B cell (primary cell): ENCODE measurements at regions not wholly inside any gene's neighbourhood (a gene's known extent, or its start where the extent isn't known, plus 50 kb on each side); places are given as distances from the start of the nearest gene placed in this dataset.

ENCODE experiments used
- ATAC-seq: fragments of 200-7000 bp; cut with Tn5 transposase; one replicate; pipeline ENCODE4 v1.10.0; 2021; ENCODE audit warnings: low read depth, mild to moderate bottlenecking, moderate number of reproducible peaks, moderate library complexity
- CTCF ChIA-PET: fragments of 350-600 bp; sonication (Branson Sonifier 250); formaldehyde crosslinking; loops from one replicate; lab custom pipeline; 2021; ENCODE audit warnings: antibody characterized with exemption, inconsistent platforms; lab: Charles Lee
- POLR2A ChIA-PET: fragments of 350-600 bp; sonication (Branson Sonifier 250); formaldehyde crosslinking; loops from one replicate; lab custom pipeline; 2021; ENCODE audit warnings: antibody characterized with exemption; lab: Charles Lee
- DNase-seq: peaks from one replicate; pipeline ENCODE4 v3.0.0; 2013
- H2AFZ ChIP-seq: 2 replicates; pipeline ENCODE4 v1.6.1; 2012; ENCODE audit warnings: mild to moderate bottlenecking, low read depth, low read length; ENCODE audit not compliant: insufficient read depth, poor library complexity, severe bottlenecking
- H3K27ac ChIP-seq, 2 donors: 1 replicate in 1 of 2; 2 replicates in 1 of 2; pipeline ENCODE4 v1.5.1; 2012 to 2013; ENCODE audit warnings: low read length in 2 of 2, mild to moderate bottlenecking in 2 of 2, moderate library complexity in 1 of 2
- H3K27me3 ChIP-seq, 4 experiments: fragments of 200-600 bp in 1 of 4; sonication (generic) in 1 of 4; replicated peaks in 1 of 4; 1 replicate in 2 of 4; 2 replicates in 2 of 4; pipeline versions ENCODE4 v1.6.1 to v1.7.0; 2013 to 2016; ENCODE audit warnings: low read length in 3 of 4, mild to moderate bottlenecking in 2 of 4, mixed read lengths in 1 of 4, moderate library complexity in 1 of 4; ENCODE audit not compliant: insufficient read depth in 4 of 4, control insufficient read depth in 3 of 4; ENCODE audit errors: control extremely low read depth in 1 of 4
- H3K36me3 ChIP-seq, 2 experiments: replicated peaks in 1 of 2; 1 replicate in 1 of 2; 2 replicates in 1 of 2; pipeline versions ENCODE4 v1.6.1 to v1.7.1; 2013; ENCODE audit warnings: low read length in 1 of 2; ENCODE audit not compliant: insufficient read depth in 2 of 2, control insufficient read depth in 1 of 2; ENCODE audit errors: control extremely low read depth in 1 of 2, extremely low read depth in 1 of 2
- H3K4me1 ChIP-seq, 2 donors: fragments of 200-600 bp in 1 of 2; sonication (generic) in 1 of 2; 1 replicate in 1 of 2; 2 replicates in 1 of 2; pipeline versions ENCODE4 v1.5.1 to v1.6.1; 2013 to 2017; ENCODE audit warnings: low read length in 2 of 2; ENCODE audit not compliant: control insufficient read depth in 2 of 2, insufficient read depth in 2 of 2
- H3K4me2 ChIP-seq: replicated peaks from 2 replicates; pipeline ENCODE3; 2012; ENCODE audit warnings: mild to moderate bottlenecking, low read depth, low read length; ENCODE audit not compliant: poor library complexity, severe bottlenecking
- H3K4me3 ChIP-seq, 5 experiments: fragments of 200-600 bp in 1 of 5; sonication (generic) in 1 of 5; 1 replicate in 3 of 5; 2 replicates in 2 of 5; pipeline versions ENCODE4 v1.5.1 to v1.7.0; 2011 to 2016; ENCODE audit warnings: low read length in 4 of 5, mild to moderate bottlenecking in 4 of 5, low read depth in 2 of 5, control low read depth in 1 of 5, moderate library complexity in 1 of 5; ENCODE audit not compliant: insufficient read depth in 1 of 5; ENCODE audit errors: control extremely low read depth in 1 of 5, extremely low read depth in 1 of 5
- H3K79me2 ChIP-seq: fragments of 200-600 bp; sonication (generic); one replicate; pipeline ENCODE4 v1.6.0; 2016; ENCODE audit warnings: low read length; ENCODE audit not compliant: control insufficient read depth, insufficient read depth
- H3K9ac ChIP-seq: fragments of 200-600 bp; sonication (generic); 2 replicates; pipeline ENCODE4 v1.6.1; 2017; ENCODE audit warnings: mild to moderate bottlenecking, low read length, moderate library complexity
- H3K9me3 ChIP-seq, 3 donors: one replicate each; pipeline versions ENCODE4 v1.6.1 to v1.7.1; 2013; ENCODE audit warnings: low read length in 2 of 3; ENCODE audit not compliant: control insufficient read depth in 2 of 3, insufficient read depth in 1 of 3; ENCODE audit errors: control extremely low read depth in 1 of 3
- H4K20me1 ChIP-seq: 2 replicates; pipeline ENCODE4 v1.6.0; 2012; ENCODE audit warnings: mild to moderate bottlenecking, low read length; ENCODE audit not compliant: insufficient read depth, control insufficient read depth, poor library complexity, severe bottlenecking
- H3K27ac Mint-ChIP-seq: one replicate; pipeline ENCODE4 v1.8.0; 2021; ENCODE audit warnings: mixed read lengths
- H3K27me3 Mint-ChIP-seq: one replicate; pipeline ENCODE4 v1.8.0; 2021; ENCODE audit warnings: mixed read lengths
- H3K4me1 Mint-ChIP-seq: one replicate; pipeline ENCODE4 v1.8.0; 2021; ENCODE audit warnings: mixed read lengths
- H3K4me3 Mint-ChIP-seq: one replicate; pipeline ENCODE4 v1.8.0; 2021; ENCODE audit warnings: mixed read lengths
- H3K9me3 Mint-ChIP-seq: one replicate; pipeline ENCODE4 v1.8.0; 2022; ENCODE audit warnings: mixed read lengths; ENCODE audit not compliant: insufficient read depth
- EZH2 ChIP-seq: IDR thresholded peaks from 2 replicates; pipeline ENCODE4 v1.6.1; 2012; ENCODE audit warnings: borderline replicate concordance, low read depth, mild to moderate bottlenecking, moderate library complexity, low read length; ENCODE audit not compliant: insufficient read depth, poor library complexity, severe bottlenecking
- WGBS: methylation state at CpG from one replicate; pipeline ENCODE4 v1.1.5; 2013; ENCODE audit warnings: missing lambda C conversion rate; ENCODE audit not compliant: insufficient coverage; 5-methylcytosine and 5-hydroxymethylcytosine counted together
- intact Hi-C: fragments of 100-400 bp; cut with micrococcal nuclease; formaldehyde crosslinking; loops from one replicate; pipeline ENCODE4 v1.10.0; 2022
- TF ChIP-seq, protein P1 (sequence below): fragments of 200-600 bp; IDR thresholded peaks from one replicate; pipeline ENCODE4 v1.8.0; 2022; ENCODE audit warnings: antibody characterized with exemption, mild to moderate bottlenecking

DNA sequence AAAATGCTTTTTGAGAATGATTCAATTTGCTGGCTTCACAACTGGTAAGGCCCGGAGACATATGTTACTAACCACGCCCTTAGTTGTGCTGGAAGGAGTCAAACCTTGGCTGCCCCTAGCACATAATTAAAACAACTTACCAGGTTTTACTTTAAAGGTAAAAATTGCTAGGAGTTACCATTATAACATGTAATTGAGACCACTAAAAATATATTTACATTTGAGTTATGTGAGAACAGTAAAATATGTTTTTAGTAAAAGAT is 435.6 kb upstream of the CDH9 start:
- TF ChIP-seq, protein P1, sequence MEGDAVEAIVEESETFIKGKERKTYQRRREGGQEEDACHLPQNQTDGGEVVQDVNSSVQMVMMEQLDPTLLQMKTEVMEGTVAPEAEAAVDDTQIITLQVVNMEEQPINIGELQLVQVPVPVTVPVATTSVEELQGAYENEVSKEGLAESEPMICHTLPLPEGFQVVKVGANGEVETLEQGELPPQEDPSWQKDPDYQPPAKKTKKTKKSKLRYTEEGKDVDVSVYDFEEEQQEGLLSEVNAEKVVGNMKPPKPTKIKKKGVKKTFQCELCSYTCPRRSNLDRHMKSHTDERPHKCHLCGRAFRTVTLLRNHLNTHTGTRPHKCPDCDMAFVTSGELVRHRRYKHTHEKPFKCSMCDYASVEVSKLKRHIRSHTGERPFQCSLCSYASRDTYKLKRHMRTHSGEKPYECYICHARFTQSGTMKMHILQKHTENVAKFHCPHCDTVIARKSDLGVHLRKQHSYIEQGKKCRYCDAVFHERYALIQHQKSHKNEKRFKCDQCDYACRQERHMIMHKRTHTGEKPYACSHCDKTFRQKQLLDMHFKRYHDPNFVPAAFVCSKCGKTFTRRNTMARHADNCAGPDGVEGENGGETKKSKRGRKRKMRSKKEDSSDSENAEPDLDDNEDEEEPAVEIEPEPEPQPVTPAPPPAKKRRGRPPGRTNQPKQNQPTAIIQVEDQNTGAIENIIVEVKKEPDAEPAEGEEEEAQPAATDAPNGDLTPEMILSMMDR, result no peak
- no peak for TF ChIP-seq EZH2
- CTCF ChIA-PET, result no interaction called here
- H4K20me1 ChIP-seq, result no peaks in the 10 kb centered on the region
- intact Hi-C loops, result no loop called here
- no peak overlapping the region for H2AFZ ChIP-seq
- POLR2A ChIA-PET, result no interaction called here
- no peak overlapping the region for H3K27ac Mint-ChIP-seq
- ATAC-seq (no peak), DNase-seq (no peak)
- peaks cover 0 to 8% (median 0%) of the 10 kb centered on the region in 3 donors for H3K9me3 ChIP-seq
- H3K27ac ChIP-seq, result no peak overlapping the region
- H3K79me2 ChIP-seq, result no peaks in the 10 kb centered on the region
- no peaks in the 10 kb centered on the region for H3K27me3 ChIP-seq
- H3K4me1 ChIP-seq, result no peaks in the 10 kb centered on the region
- no peaks in the 10 kb centered on the region for H3K36me3 ChIP-seq
- no peaks in the 10 kb centered on the region for H3K27me3 Mint-ChIP-seq
- no peaks in the 10 kb centered on the region for H3K4me1 Mint-ChIP-seq
- no peak overlapping the region for H3K4me3 Mint-ChIP-seq
- H3K4me3 ChIP-seq, result no peak overlapping the region
- no CpG with 5 or more reads among the region's 2 CpGs for WGBS
- H3K9me3 Mint-ChIP-seq, result no peaks in the 10 kb centered on the region
- H3K4me2 ChIP-seq, result no peak overlapping the region
- H3K9ac ChIP-seq, result no peak overlapping the region

DNA sequence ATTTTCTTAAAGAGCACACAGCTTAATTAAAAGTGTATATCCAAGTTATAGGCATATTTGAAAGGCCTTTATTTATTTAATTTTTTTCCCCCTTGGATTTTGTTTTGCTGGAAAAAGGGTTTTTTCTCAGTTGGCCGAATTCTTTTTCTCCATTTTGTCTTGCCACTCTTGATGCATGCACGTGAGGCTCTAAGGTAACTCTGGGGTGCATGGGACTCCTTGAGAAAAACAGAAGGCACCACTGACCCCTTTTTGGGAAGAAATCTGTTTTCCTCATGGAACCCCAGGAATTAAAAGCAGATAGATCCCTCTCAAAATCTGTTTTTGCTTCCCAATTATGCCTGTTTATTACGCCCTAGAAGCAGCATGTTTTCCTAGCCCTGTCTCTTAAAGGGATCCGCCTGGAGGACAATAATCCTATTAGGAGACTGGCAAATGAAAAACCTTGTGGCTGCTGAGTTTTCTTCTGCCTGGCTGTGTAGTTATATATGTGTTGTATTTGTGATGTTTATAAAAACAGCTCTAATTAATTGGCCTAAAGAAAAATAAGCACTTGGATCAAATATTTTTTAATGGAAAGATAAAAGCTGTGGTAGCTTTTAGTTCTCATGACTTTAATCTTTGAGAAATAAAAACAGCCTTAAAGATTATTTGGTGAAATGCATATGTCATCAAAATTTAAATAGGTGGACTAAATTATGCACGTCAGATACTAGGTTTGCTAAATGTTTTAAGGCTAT is 435.1 kb upstream of the CDH9 start:
- Histone ChIP-seq H3K27me3 (no peaks in the 10 kb centered on the region), H3K4me2 (no peak overlapping the region), H2AFZ (no peak overlapping the region), H3K79me2 (no peaks in the 10 kb centered on the region), H3K27ac (no peak overlapping the region), H3K9ac (no peak overlapping the region), H3K9me3 (peaks cover 0 to 8% (median 0%) of the 10 kb centered on the region in 3 donors), H3K4me1 (no peaks in the 10 kb centered on the region), H3K36me3 (no peaks in the 10 kb centered on the region), H4K20me1 (no peaks in the 10 kb centered on the region), H3K4me3 (no peak overlapping the region)
- intact Hi-C loops, result no loop called here
- ATAC-seq (no peak), DNase-seq (no peak)
- Mint-ChIP-seq H3K27ac (no peak overlapping the region), H3K4me1 (no peaks in the 10 kb centered on the region), H3K4me3 (no peak overlapping the region), H3K9me3 (no peaks in the 10 kb centered on the region), H3K27me3 (no peaks in the 10 kb centered on the region)
- 95% methylated on average over 4 of the region's 5 CpGs for WGBS
- TF ChIP-seq, protein P1, result no peak
- TF ChIP-seq EZH2, result no peak
- ChIA-PET CTCF (no interaction called here), POLR2A (no interaction called here)
